ENCODE measurements at regions not wholly inside any gene's neighbourhood (a gene's known extent, or its start where the extent isn't known, plus 50 kb on each side); places are given as distances from the start of the nearest gene placed in this dataset.

DNA sequence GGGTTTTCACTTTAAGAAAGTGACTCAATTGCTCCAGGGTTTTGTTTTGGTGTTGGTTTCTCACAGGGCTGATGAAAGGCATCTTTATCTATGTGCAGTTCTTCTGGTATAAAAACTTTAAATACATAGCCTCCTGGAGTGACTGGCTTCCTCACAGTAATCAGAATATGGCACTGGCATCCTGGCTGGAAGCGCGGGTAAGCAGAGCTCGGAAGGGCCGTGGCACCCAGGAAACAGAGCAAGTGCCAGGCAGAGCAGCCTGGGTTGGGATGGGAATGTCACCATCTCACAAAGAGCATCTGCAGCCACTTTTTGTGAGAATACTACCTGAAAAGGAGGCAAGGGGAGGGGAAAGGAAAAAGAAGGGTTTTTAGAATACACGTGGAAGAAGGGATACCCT lies 534.7 kb downstream of the PLCL1 start:
- TF ChIP-seq POLR2A (IDR thresholded peaks at IDR 0.05; ENCODE audit: low read length) (no peak), GATA1 (IDR thresholded peaks at IDR 0.05; ENCODE audit: low read depth, low read length) (no peak)
- DNase-seq, result no peak

DNA sequence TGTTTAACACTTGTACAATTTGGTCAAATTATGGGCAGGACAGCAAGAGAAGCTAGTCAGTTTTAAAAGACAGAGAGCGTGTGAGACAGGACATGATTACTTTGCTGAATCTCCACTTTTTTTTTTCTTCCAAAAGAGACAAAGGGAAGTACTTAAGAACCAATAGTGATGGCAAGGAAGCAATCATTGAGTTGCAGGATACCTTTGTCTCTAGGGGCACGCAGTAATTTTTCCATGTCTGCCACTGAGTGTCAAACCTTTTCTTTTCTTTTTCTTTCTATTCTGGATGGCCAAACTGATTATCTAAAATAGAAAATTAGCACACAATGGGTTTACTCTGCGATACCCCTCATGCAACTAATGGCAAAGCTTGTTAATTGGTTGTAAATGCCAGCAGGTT lies 533.0 kb downstream of the PLCL1 start:
- DNase-seq, result no peak
- no peak for TF ChIP-seq GATA1 (IDR thresholded peaks at IDR 0.05; ENCODE audit: low read depth, low read length)
- no peak for TF ChIP-seq POLR2A (IDR thresholded peaks at IDR 0.05; ENCODE audit: low read length)

DNA sequence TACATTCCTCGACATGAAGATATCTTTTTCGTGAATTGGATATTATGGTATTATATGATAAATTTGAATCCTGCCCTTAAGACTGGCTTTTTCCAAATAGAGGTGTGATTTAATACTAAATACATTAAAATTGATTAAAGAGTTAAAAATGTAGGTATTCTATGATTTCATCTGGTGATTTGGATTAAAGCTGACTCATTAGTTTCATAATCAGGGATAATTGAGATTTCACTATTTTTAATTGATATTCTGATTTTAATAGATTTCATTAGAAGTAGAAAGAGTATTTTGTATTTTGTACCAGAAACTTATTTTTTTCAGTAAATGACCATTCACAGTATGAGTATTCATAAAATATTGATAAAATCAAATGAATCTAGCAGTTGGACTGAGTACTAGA lies 524.1 kb downstream of the PLCL1 start:
- DNase-seq, result no peak
- no peak for TF ChIP-seq GATA1 (IDR thresholded peaks at IDR 0.05; ENCODE audit: low read depth, low read length)
- TF ChIP-seq POLR2A (IDR thresholded peaks at IDR 0.05; ENCODE audit: low read length), result no peak

DNA sequence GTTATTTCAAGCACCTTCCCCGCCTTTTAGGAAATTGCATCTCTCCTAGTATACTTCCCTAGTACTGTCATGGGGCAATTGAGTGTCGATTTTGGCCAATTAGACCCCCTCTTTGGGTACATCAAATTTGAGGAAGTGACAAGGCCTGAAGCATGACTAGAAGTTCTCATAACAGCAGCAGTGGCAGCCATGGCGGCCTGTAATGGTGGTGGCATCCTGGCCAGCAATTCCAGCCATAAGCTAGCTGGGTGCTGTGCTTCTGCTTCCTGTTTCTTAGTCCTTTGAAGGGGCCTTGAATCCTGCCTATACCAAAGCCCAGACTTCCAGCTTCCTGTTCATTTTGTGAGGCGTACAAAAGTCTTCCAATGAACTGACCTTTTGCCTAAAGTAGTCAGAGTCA lies 523.1 kb downstream of the PLCL1 start:
- no peak for DNase-seq
- TF ChIP-seq POLR2A (IDR thresholded peaks at IDR 0.05; ENCODE audit: low read length) (no peak), GATA1 (IDR thresholded peaks at IDR 0.05; ENCODE audit: low read depth, low read length) (no peak)

DNA sequence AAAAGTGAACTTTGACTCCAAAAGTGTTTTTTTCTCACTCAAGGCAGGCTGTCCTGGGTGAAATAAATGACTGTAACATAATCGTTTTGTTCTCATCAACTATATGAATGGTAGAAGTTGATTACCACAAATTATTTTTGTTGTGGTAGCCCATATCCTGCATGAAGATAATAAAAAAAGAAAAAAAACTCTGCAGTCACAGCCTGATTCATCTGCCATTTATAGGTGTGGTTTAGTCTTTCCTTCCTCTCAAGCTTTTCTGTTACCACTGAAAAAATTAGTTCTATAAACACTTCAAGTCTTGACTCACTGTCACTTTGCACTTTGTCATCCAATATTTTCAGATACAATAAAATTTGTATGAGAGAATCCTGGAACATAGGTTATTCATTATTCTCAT lies 522.0 kb downstream of the PLCL1 start:
- TF ChIP-seq GATA1 (IDR thresholded peaks at IDR 0.05; ENCODE audit: low read depth, low read length), result no peak
- no peak for TF ChIP-seq POLR2A (IDR thresholded peaks at IDR 0.05; ENCODE audit: low read length)
- no peak for DNase-seq

DNA sequence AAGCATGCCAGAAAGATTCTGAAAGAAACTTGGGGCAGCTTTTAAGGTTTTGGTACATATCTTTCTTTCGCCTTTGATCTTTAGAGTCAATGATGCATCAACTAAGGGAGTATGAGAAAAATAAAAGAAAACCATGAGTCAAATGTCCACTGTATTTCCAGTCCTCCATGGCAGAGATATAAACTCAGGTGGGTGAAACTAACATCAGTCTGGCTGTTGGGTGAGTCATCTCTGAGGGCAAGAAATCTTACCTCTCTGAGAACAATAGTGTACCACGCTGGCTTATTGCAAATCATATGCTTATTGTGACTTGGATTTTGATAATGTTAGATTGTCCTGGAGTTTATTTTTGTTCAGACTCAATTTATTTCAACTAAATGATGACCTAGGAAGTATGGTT lies 521.0 kb downstream of the PLCL1 start:
- TF ChIP-seq POLR2A (IDR thresholded peaks at IDR 0.05; ENCODE audit: low read length) (no peak), GATA1 (IDR thresholded peaks at IDR 0.05; ENCODE audit: low read depth, low read length) (no peak)
- DNase-seq, result no peak

DNA sequence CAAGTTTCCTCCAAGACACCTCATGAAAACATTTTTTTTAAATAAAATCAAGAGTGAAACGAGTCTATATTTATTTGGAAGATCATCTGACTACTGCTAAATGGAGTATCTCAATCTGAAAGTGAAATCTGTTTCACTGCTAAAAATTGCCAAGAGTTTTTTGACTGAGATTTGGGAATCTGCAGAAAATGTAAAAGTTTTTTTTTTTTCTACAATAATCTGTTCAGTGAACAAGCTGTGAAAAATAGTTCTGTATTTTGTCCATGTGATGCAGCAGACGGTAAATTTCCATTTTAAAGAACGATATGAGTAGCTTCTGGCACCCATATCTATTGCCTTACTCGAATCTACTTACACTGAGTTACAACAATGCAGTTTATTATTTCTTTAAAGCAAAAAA lies 519.7 kb downstream of the PLCL1 start:
- no peak for DNase-seq
- TF ChIP-seq POLR2A (IDR thresholded peaks at IDR 0.05; ENCODE audit: low read length) (no peak), GATA1 (IDR thresholded peaks at IDR 0.05; ENCODE audit: low read depth, low read length) (no peak)

DNA sequence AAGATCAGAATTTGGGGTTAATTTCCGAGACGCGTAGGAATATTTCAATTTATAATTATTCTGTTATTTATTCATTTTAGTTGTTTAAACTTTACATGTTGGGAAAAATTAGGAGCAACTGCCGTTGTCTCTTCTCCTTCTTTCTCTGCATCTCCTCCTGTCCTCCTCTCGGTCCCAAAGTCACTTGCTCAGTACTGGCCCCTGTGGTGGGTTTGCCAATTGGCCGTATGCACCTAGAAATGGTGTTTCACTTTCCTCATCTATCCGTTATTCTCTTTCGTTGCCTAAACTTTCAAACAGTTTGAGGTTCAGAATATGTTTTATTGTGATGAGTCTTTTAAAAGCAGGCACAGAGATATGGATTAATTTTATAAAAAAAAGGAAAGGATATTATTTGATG lies 517.9 kb downstream of the PLCL1 start:
- no peak for TF ChIP-seq GATA1 (IDR thresholded peaks at IDR 0.05; ENCODE audit: low read depth, low read length)

DNA sequence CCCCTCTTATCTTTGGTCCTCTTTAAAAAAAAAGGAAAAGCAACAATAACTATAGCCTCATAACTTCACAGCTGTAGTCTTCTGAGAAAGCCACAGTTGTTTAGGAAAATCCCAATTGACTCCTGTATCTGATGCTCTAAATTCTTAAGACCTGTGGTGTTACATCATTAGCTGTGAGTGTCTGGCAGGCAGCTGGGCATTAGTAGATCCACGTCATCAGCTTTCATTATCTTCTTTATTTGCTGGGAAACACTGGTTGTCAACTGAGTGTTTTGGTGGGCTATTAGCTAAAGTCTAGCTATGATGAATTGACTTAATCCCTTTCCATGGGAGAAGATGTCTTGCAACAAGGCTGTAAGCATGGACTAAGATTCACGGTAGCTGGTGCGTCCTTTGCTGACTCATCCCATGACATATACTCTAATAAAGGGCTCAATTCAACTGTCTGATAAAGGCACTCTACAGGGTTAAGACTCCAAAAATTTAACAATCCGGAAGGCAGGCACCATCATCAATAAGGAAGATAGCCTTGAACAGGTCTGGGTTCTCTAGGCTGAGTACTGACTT lies 517.2 kb downstream of the PLCL1 start:
- no peak for TF ChIP-seq POLR2A (IDR thresholded peaks at IDR 0.05; ENCODE audit: low read length)
- no peak for TF ChIP-seq GATA1 (IDR thresholded peaks at IDR 0.05; ENCODE audit: low read depth, low read length)
- no peak for DNase-seq

More for the DNA sequence above, 517.9 kb downstream of the PLCL1 start:
- no peak for DNase-seq

DNA sequence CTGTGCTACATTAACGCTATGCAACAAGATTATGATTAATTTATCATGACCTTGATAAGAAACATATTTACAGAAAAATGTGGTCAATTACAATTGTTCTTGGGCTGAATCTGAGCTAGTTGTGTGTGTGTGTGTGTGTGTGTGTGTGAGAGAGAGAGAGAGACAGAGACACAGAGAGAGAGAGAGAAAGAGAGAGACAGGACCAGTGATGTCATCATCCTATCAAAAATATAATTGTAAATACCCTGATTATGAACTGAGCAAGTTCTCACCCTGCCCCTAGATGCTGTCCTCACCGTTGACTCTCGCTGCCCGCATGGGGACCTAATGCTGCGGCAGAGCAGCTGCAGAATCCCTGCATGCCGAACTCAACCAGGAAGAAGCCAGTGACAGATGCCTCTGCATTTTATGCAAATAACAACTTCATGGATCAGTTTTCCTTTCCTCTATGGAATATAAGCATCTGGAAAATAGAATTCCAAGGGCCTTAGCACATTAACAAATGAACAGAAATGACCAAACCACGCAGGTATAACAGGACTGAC lies 512.5 kb downstream of the PLCL1 start:
- no peak for DNase-seq
- TF ChIP-seq POLR2A (IDR thresholded peaks at IDR 0.05; ENCODE audit: low read length) (no peak), GATA1 (IDR thresholded peaks at IDR 0.05; ENCODE audit: low read depth, low read length) (no peak)

DNA sequence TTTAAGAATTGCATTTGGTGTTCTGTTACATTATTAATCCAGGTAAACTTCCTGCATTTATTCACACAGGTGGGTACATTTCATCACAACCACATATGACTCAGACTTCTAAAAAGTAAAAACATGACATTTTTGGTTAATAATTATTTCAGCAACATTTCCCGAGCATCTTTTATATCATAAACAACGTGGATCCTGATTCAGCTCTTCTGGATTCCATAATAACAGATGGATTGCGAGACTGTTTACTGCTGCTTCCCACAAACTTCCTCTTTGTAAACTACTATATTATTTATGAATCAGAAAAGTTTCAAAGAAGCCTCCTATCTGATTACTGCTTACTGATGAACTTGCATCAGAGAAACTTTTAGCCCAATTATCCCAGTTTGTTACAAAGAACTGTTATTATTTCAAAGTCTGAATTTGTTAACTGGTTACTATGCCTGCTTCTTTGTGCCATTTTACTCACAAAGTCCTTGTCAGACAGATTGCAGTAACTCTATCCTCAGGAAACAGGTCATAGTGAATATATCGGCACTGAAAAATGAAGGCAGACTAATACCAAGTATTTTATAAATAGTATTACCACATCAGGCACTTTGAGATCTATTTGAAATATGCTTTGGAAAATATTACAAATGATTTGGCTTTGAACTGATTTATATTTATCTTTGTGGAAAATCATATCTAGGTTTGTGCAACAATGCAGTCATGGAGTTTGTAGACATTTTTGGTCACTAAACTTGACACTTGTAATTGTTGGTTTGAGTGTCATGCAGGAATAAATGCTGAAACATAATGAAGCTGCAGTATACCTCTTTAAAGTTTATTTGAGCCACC lies 511.6 kb downstream of the PLCL1 start:
- DNase-seq, result no peak
- no peak for TF ChIP-seq POLR2A (IDR thresholded peaks at IDR 0.05; ENCODE audit: low read length)
- TF ChIP-seq GATA1 (IDR thresholded peaks at IDR 0.05; ENCODE audit: low read depth, low read length), result no peak

DNA sequence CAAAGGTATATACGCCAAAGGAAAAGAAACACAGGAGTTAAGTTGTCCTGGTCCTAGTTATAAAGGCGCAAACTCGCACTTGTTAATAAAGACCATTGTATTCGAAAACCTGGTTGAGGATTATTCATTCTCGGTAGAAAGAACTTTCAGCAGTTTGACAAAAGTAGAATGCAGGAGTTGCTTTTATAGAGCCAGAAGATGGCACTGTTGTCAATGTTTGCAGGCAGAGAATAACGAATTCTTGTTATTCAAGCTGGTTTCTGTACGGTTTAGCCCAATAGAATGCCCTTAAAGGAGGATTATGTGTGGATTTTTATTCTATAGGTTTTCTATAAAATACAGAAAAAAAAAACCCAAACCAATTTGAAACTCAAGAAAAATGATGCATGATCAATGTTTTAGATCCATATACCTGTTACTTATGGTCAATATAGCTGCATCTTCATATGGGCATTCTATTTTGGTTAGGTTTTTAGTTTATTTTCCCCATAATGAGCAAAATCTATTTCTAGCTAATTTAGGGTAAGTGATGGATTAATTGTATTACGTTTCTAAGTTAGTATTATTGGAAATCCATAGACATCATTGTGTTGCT lies 510.3 kb downstream of the PLCL1 start:
- peak; percentile 2 to 39 for DNase-seq
- no peak for TF ChIP-seq POLR2A (IDR thresholded peaks at IDR 0.05; ENCODE audit: low read length)
- no peak for TF ChIP-seq GATA1 (IDR thresholded peaks at IDR 0.05; ENCODE audit: low read depth, low read length)

DNA sequence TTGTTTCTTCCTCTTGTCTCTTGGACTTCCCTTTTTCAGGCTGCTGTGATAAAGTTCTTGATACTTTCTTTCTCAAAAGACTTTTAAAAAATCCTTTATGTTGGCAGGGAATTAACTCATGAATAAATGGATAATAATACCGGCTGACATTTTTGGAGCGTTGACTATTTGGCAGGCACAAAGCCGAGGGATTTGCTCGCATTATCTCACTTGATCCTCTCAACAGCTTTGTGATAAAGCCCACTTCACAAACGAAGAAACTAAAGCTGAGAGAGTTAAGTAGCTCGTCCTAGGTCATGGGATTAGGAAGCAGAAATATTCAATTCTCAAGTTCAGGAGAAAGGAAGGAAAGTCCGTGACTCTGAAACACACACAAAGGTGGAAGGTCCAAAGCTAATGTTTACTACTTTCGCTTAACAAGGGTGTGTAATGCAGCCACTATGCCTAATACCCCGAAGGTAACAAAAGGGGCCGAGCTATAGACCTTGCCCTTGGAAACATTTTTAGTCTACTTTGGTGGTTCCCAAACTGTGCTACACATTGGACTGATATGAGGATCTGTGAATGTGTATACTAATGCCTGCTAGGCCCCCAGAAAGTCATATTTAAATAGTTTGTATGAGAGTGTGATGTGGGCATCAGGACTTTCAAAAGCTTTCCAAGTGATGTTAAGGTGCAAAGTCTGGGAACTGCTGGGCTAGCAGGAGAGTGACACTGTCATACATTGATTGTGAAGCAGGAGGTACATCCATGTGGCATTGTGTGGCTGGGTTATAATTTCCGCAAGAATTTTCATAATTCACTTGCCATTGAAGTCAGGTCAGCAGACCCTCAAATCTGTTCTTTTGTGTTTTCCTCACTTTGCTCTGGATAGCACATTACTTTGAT lies 508.4 kb downstream of the PLCL1 start:
- DNase-seq, result no peak
- no peak for TF ChIP-seq POLR2A (IDR thresholded peaks at IDR 0.05; ENCODE audit: low read length)
- no peak for TF ChIP-seq GATA1 (IDR thresholded peaks at IDR 0.05; ENCODE audit: low read depth, low read length)

DNA sequence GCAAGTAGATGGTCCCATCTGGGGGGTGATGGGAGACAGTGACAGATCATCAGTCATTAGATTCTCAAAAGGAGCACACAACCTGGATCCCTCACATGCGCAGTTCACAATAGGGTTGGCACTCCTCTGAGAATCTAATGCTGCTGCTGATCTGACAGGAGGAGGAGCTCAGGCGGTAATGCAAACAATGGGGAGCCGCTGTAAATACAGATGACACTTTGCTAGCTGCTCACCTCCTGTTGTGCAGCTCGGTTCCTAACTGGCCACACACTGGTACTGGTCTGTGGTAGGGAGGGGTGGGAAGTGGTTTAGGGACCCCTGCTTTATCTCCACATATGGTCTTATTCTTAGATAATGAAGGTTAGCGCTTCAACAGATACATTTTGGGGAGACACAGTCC lies 506.6 kb downstream of the PLCL1 start:
- no peak for DNase-seq
- TF ChIP-seq GATA1 (IDR thresholded peaks at IDR 0.05; ENCODE audit: low read depth, low read length) (no peak), POLR2A (IDR thresholded peaks at IDR 0.05; ENCODE audit: low read length) (no peak)
